ENCODE measurements at regions not wholly inside any gene's neighbourhood (a gene's known extent, or its start where the extent isn't known, plus 50 kb on each side); places are given as distances from the start of the nearest gene placed in this dataset.

DNA sequence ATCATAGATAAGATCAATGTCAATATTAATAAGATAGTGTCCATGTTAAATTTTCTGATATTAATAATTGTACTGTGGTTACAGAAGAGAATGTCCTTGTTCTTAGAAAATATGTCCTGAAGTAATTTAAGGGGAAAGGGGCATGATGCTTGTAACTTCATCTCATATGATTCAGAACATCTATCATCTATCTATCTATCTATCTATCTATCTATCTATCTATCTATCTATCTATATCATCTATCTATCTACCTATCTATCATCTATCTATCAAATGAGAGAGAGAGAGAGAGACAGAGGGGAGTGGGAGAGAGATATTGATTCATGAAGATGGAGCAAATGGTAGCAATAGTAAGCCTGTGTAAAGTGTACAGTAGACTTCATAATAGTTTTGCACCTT is 124.8 kb upstream of the FAT1 start:
- ChIA-PET POLR2A (no interaction called here), CTCF (no interaction called here)
- H3K27ac ChIP-seq (ENCODE audit: low read depth in 1 of 2, low read length in 2 of 2): no peak overlapping the region
- DNase-seq: no peak
- no peaks in the 10 kb centered on the region for H3K27me3 ChIP-seq (ENCODE audit: control insufficient read depth in 1 of 2, insufficient read depth in 2 of 2, low read length in 2 of 2)
- H3K27ac Mint-ChIP-seq: no peak overlapping the region
- peaks cover 4% of the 10 kb centered on the region in 2 experiments for H3K9me3 ChIP-seq (ENCODE audit: control insufficient read depth in 1 of 2, insufficient read depth in 1 of 2, low read length in 2 of 2)
- no peaks in the 10 kb centered on the region for H3K4me1 ChIP-seq (ENCODE audit: insufficient read depth, low read length)
- TF ChIP-seq, protein P1, sequence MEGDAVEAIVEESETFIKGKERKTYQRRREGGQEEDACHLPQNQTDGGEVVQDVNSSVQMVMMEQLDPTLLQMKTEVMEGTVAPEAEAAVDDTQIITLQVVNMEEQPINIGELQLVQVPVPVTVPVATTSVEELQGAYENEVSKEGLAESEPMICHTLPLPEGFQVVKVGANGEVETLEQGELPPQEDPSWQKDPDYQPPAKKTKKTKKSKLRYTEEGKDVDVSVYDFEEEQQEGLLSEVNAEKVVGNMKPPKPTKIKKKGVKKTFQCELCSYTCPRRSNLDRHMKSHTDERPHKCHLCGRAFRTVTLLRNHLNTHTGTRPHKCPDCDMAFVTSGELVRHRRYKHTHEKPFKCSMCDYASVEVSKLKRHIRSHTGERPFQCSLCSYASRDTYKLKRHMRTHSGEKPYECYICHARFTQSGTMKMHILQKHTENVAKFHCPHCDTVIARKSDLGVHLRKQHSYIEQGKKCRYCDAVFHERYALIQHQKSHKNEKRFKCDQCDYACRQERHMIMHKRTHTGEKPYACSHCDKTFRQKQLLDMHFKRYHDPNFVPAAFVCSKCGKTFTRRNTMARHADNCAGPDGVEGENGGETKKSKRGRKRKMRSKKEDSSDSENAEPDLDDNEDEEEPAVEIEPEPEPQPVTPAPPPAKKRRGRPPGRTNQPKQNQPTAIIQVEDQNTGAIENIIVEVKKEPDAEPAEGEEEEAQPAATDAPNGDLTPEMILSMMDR (IDR thresholded peaks at IDR 0.05): no peak
- intact Hi-C loops (cut with DNase I, micrococcal nuclease): no loop called here
- no peaks in the 10 kb centered on the region for H3K27me3 Mint-ChIP-seq
- H3K36me3 ChIP-seq (ENCODE audit: insufficient read depth, low read length): no peaks in the 10 kb centered on the region
- H3K4me3 Mint-ChIP-seq: no peak overlapping the region
- peaks cover 8% of the 10 kb centered on the region for H3K9me3 Mint-ChIP-seq
- no peak for ATAC-seq (ENCODE audit: poor library complexity)
- no peaks in the 10 kb centered on the region for H3K4me1 Mint-ChIP-seq (ENCODE audit: low read depth)
- H3K4me3 ChIP-seq (ENCODE audit: low read length): no peak overlapping the region
- no peaks in the 10 kb centered on the region for H3K36me3 Mint-ChIP-seq (ENCODE audit: low read depth)

DNA sequence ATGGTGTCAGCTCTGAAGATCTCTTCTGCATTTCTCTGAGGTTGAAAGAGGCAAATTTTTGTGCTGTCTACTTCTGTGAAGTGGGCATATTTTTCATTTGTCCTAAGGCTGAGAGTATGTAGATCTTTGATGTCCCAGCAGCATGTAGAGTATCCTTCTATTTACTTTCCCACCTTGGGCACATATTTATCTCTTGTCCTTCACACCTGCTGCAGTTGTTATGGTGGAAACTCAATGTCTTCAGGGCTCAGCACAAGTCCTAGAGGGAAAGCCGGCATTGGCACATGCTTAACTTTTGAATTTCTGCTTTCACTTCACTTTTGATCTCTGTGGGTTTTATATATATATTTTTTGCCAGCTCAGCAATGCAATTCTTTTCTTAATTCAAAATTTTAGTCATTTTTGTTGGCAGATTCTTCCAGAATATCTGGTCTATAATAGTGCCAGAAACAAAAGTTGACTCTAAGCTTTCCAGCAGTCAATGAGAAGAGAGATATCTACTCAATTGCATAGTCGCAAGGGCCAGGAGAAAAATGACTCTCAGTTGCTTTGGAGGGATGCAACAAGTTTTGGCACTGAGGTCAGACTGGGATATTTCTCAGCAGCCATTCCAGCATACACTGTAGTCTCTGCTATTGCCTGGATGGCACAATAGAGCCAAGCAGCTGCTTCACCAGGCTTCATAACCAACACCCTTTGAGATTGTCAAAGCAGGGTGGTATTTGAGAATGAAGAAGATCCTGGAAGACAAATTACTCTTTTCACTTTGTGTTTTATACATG is 127.8 kb upstream of the FAT1 start:
- no peak overlapping the region for H3K4me3 ChIP-seq (ENCODE audit: low read length)
- no peaks in the 10 kb centered on the region for H3K4me1 Mint-ChIP-seq (ENCODE audit: low read depth)
- H3K4me1 ChIP-seq (ENCODE audit: insufficient read depth, low read length): no peaks in the 10 kb centered on the region
- CTCF ChIA-PET: no interaction called here
- TF ChIP-seq, protein P1 (IDR thresholded peaks at IDR 0.05): no peak
- H3K27ac Mint-ChIP-seq: no peak overlapping the region
- no peak overlapping the region for H3K4me3 Mint-ChIP-seq
- H3K27me3 ChIP-seq (ENCODE audit: control insufficient read depth in 1 of 2, insufficient read depth in 2 of 2, low read length in 2 of 2): no peaks in the 10 kb centered on the region
- no peaks in the 10 kb centered on the region for H3K27me3 Mint-ChIP-seq
- no peaks in the 10 kb centered on the region for H3K36me3 ChIP-seq (ENCODE audit: insufficient read depth, low read length)
- no peaks in the 10 kb centered on the region for H3K36me3 Mint-ChIP-seq (ENCODE audit: low read depth)
- POLR2A ChIA-PET: no interaction called here
- DNase-seq (no peak), ATAC-seq (ENCODE audit: poor library complexity) (no peak)
- intact Hi-C loops (cut with DNase I, micrococcal nuclease): no loop called here
- H3K9me3 Mint-ChIP-seq: peaks cover 7% of the 10 kb centered on the region
- H3K27ac ChIP-seq (ENCODE audit: low read depth in 1 of 2, low read length in 2 of 2): no peak overlapping the region
- peaks cover 0 to 4% of the 10 kb centered on the region in 2 experiments for H3K9me3 ChIP-seq (ENCODE audit: control insufficient read depth in 1 of 2, insufficient read depth in 1 of 2, low read length in 2 of 2)

DNA sequence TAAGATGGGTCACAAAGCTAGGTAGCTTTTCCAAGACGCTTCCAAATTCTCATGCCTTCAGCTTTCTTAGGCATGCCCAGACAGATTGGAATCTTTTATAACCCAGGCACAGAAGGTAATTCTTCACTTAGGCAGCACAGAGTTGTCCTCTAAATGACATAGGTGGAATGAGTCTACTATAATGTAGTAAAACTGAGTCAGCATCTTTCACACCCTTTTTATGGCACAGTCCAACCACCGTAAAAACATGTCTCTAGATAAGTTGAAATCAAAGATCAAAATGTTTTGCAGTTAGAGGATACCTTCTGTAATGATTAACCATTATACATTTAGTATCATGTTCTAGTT is 128.4 kb upstream of the FAT1 start:
- Mint-ChIP-seq H3K4me3 (no peak overlapping the region), H3K36me3 (ENCODE audit: low read depth) (no peaks in the 10 kb centered on the region), H3K4me1 (ENCODE audit: low read depth) (no peaks in the 10 kb centered on the region), H3K27ac (no peak overlapping the region), H3K27me3 (no peaks in the 10 kb centered on the region), H3K9me3 (peaks cover 4% of the 10 kb centered on the region)
- H3K27ac ChIP-seq (ENCODE audit: low read depth in 1 of 2, low read length in 2 of 2): no peak overlapping the region
- ATAC-seq (ENCODE audit: poor library complexity) (no peak), DNase-seq (no peak)
- no peaks in the 10 kb centered on the region for H3K27me3 ChIP-seq (ENCODE audit: control insufficient read depth in 1 of 2, insufficient read depth in 2 of 2, low read length in 2 of 2)
- peaks cover 0 to 4% of the 10 kb centered on the region in 2 experiments for H3K9me3 ChIP-seq (ENCODE audit: control insufficient read depth in 1 of 2, insufficient read depth in 1 of 2, low read length in 2 of 2)
- POLR2A ChIA-PET: no interaction called here
- no peaks in the 10 kb centered on the region for H3K36me3 ChIP-seq (ENCODE audit: insufficient read depth, low read length)
- no peak overlapping the region for H3K4me3 ChIP-seq (ENCODE audit: low read length)
- intact Hi-C loops (cut with DNase I, micrococcal nuclease): no loop called here
- CTCF ChIA-PET: no interaction called here
- H3K4me1 ChIP-seq (ENCODE audit: insufficient read depth, low read length): no peaks in the 10 kb centered on the region
- TF ChIP-seq, protein P1 (IDR thresholded peaks at IDR 0.05): no peak
